ENCODE measurements at regions not wholly inside any gene's neighbourhood (a gene's known extent, or its start where the extent isn't known, plus 50 kb on each side); places are given as distances from the start of the nearest gene placed in this dataset.

DNA sequence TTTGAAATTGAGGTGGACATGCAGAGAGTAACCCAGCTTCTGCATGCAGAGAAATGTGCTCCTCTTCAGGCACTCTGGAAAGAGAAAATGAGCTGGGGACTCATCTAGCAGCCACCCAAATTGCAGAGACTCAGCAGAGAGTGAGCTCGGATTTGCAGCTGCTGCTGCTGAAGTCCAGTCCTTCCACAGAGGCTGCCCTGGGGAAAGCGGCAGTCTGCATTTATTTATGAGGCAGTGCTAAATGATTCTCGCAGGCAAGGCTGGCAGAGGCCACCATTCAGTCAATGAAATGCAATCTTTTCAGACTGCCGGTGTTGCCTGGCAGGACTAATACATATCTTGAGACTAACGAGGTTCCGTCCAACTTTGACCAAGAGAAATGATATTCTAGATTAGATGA lies 404.8 kb downstream of the NLGN4X start:
- TF ChIP-seq CTCF (IDR thresholded peaks at IDR 0.05): no peak
- no peak for TF ChIP-seq POLR2A (IDR thresholded peaks at IDR 0.05)

Measured in uterus (tissue), 2 donors.